HG03135 (cell line): ENCODE measurements at regions not wholly inside any gene's neighbourhood (a gene's known extent, or its start where the extent isn't known, plus 50 kb on each side); places are given as distances from the start of the nearest gene placed in this dataset.

ENCODE experiments used
- ATAC-seq: cut with Tn5 transposase; IDR thresholded peaks from one replicate; pipeline ENCODE4 v1.9.1; 2021; ENCODE audit warnings: mild to moderate bottlenecking, moderate library complexity; ENCODE audit not compliant: unreplicated experiment

GRCh38 chr18:56038171-56039030 lies 450.4 kb upstream of the TCF4 start:
- no peak for ATAC-seq

GRCh38 chr18:56036741-56037140 lies 448.7 kb upstream of the TCF4 start:
- no peak for ATAC-seq

- no peak for ATAC-seq
These were observed 447.6 kb upstream of the TCF4 start for GRCh38 chr18:56035546-56035945.

GRCh38 chr18:56034949-56035348 lies 447.0 kb upstream of the TCF4 start:
- no peak for ATAC-seq

- ATAC-seq: no peak
These were observed 442.1 kb upstream of the TCF4 start for GRCh38 chr18:56030060-56030459.

- no peak for ATAC-seq
These were observed 440.5 kb upstream of the TCF4 start for GRCh38 chr18:56028514-56028913.

- ATAC-seq: no peak
These were observed 438.5 kb upstream of the TCF4 start for GRCh38 chr18:56026509-56026908.

- no peak for ATAC-seq
These were observed 433.8 kb upstream of the TCF4 start for GRCh38 chr18:56021809-56022195.

- no peak for ATAC-seq
These were observed 433.3 kb upstream of the TCF4 start for GRCh38 chr18:56021136-56021808.

- ATAC-seq: no peak
These were observed 431.9 kb upstream of the TCF4 start for GRCh38 chr18:56019908-56020307.

GRCh38 chr18:56019156-56019555 lies 431.2 kb upstream of the TCF4 start:
- no peak for ATAC-seq

- ATAC-seq: no peak
These were observed 421.4 kb upstream of the TCF4 start for GRCh38 chr18:56009411-56009810.

- no peak for ATAC-seq
These were observed 415.7 kb upstream of the TCF4 start for GRCh38 chr18:56003720-56004088.

- ATAC-seq: no peak
These were observed 415.2 kb upstream of the TCF4 start for GRCh38 chr18:56003009-56003719.

GRCh38 chr18:56001576-56001975 lies 413.6 kb upstream of the TCF4 start:
- no peak for ATAC-seq

GRCh38 chr18:56000041-56000440 lies 412.0 kb upstream of the TCF4 start:
- no peak for ATAC-seq

GRCh38 chr18:55999641-56000040 lies 411.6 kb upstream of the TCF4 start:
- no peak for ATAC-seq

GRCh38 chr18:55998801-55999385 lies 410.9 kb upstream of the TCF4 start:
- no peak for ATAC-seq

GRCh38 chr18:55998071-55998522 lies 410.1 kb upstream of the TCF4 start:
- ATAC-seq: no peak

- ATAC-seq: no peak
These were observed 409.2 kb upstream of the TCF4 start for GRCh38 chr18:55997151-55997561.

GRCh38 chr18:55996717-55997116 lies 408.7 kb upstream of the TCF4 start:
- ATAC-seq: no peak
